GM12873 (cell line): ENCODE measurements at regions not wholly inside any gene's neighbourhood (a gene's known extent, or its start where the extent isn't known, plus 50 kb on each side); places are given as distances from the start of the nearest gene placed in this dataset.

Source experiments
- TF ChIP-seq, protein P1 (sequence below): IDR thresholded peaks from 2 replicates; pipeline ENCODE4 v1.5.1; 2012; ENCODE audit warnings: low read depth, mild to moderate bottlenecking, moderate library complexity, low read length, control low read depth; ENCODE audit not compliant: insufficient read depth; ENCODE audit errors: missing control alignments

- TF ChIP-seq, protein P1, sequence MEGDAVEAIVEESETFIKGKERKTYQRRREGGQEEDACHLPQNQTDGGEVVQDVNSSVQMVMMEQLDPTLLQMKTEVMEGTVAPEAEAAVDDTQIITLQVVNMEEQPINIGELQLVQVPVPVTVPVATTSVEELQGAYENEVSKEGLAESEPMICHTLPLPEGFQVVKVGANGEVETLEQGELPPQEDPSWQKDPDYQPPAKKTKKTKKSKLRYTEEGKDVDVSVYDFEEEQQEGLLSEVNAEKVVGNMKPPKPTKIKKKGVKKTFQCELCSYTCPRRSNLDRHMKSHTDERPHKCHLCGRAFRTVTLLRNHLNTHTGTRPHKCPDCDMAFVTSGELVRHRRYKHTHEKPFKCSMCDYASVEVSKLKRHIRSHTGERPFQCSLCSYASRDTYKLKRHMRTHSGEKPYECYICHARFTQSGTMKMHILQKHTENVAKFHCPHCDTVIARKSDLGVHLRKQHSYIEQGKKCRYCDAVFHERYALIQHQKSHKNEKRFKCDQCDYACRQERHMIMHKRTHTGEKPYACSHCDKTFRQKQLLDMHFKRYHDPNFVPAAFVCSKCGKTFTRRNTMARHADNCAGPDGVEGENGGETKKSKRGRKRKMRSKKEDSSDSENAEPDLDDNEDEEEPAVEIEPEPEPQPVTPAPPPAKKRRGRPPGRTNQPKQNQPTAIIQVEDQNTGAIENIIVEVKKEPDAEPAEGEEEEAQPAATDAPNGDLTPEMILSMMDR, result no peak
Observed at GRCh38 chr3:162602619-162603018, 1106.0 kb downstream of the OTOL1 start.

- TF ChIP-seq, protein P1, result no peak
Observed at GRCh38 chr3:162605651-162606204, 1109.1 kb downstream of the OTOL1 start.

DNA sequence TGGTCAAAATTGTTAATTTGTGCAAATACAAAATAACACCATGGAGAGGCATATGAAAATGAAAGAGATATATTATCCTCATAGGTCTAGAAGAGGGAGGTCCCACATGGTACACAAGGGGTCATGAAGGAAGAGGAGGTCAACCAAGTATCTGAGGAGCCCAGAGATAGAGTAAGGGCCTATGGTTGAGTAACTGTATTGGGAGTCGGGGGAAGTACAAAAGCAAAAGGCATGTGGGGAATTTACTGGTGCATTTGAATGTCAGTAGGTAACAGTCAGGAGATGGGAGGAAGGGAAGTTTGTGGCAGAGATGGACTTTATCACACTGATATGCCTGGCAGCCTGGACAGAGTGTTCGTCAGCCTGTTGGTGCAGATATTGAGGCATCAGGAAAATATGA lies 1113.7 kb downstream of the OTOL1 start:
- TF ChIP-seq, protein P1, result no peak

GRCh38 chr3:162612991-162613390 lies 1116.4 kb downstream of the OTOL1 start:
- TF ChIP-seq, protein P1, result no peak

- TF ChIP-seq, protein P1, result no peak
Observed at GRCh38 chr3:162626172-162626571, 1129.6 kb downstream of the OTOL1 start.

GRCh38 chr3:162628531-162628930 lies 1131.9 kb downstream of the OTOL1 start:
- TF ChIP-seq, protein P1, result no peak

GRCh38 chr3:162629372-162629771 lies 1132.8 kb downstream of the OTOL1 start:
- TF ChIP-seq, protein P1, result no peak
